ENCODE measurements at regions not wholly inside any gene's neighbourhood (a gene's known extent, or its start where the extent isn't known, plus 50 kb on each side); places are given as distances from the start of the nearest gene placed in this dataset.

GRCh38 chr13:50731400-50731799 lies 112.1 kb downstream of the DLEU7 start:
- Histone ChIP-seq H3K9ac (ENCODE audit: insufficient read depth, low read length) (no peak overlapping the region), H3K27ac (ENCODE audit: insufficient read depth, low read length) (no peak overlapping the region), H3K9me3 (ENCODE audit: control insufficient read depth, insufficient read depth, low read depth, low read length) (no peaks in the 10 kb centered on the region), H4K20me1 (ENCODE audit: control insufficient read depth, extremely low read depth, insufficient read depth, low read length) (no peaks in the 10 kb centered on the region), H2AFZ (ENCODE audit: low read length) (no peak overlapping the region), H3K4me3 (replicated peaks in 1 of 4; ENCODE audit: control extremely low read depth in 1 of 4, insufficient read depth in 1 of 4, low read depth in 3 of 4, low read length in 4 of 4) (no peak overlapping the region), H3K79me2 (ENCODE audit: control insufficient read depth, insufficient read depth, low read length) (no peaks in the 10 kb centered on the region), H3K27me3 (ENCODE audit: control insufficient read depth, insufficient read depth, low read length) (no peaks in the 10 kb centered on the region), H3K4me1 (ENCODE audit: control insufficient read depth, extremely low read depth, insufficient read depth, low read length) (no peaks in the 10 kb centered on the region), H3K36me3 (ENCODE audit: control insufficient read depth, insufficient read depth, low read length) (no peaks in the 10 kb centered on the region), H3K4me2 (ENCODE audit: extremely low read depth, insufficient read depth, low read length) (no peak overlapping the region)
- TF ChIP-seq EZH2 (IDR thresholded peaks at IDR 0.05; ENCODE audit: low read length, missing control alignments) (no peak), CTCF (conservative IDR thresholded peaks at IDR 0.05 in 1 of 2, IDR thresholded peaks at IDR 0.05 in 1 of 2; ENCODE audit: low read depth in 1 of 2, low read length in 2 of 2) (no peak)
- DNase-seq (ENCODE audit: low read depth in 2 of 2) = peak; percentile 63 to 86

GRCh38 chr13:50732712-50733111 lies 110.8 kb downstream of the DLEU7 start:
- H3K9me3 ChIP-seq (ENCODE audit: control insufficient read depth, insufficient read depth, low read depth, low read length) = no peaks in the 10 kb centered on the region
- no peak for TF ChIP-seq EZH2 (IDR thresholded peaks at IDR 0.05; ENCODE audit: low read length, missing control alignments)
- TF ChIP-seq CTCF (conservative IDR thresholded peaks at IDR 0.05 in 1 of 2, IDR thresholded peaks at IDR 0.05 in 1 of 2; ENCODE audit: low read depth in 1 of 2, low read length in 2 of 2) = no peak
- H3K79me2 ChIP-seq (ENCODE audit: control insufficient read depth, insufficient read depth, low read length) = no peaks in the 10 kb centered on the region
- H3K4me1 ChIP-seq (ENCODE audit: control insufficient read depth, extremely low read depth, insufficient read depth, low read length) = no peaks in the 10 kb centered on the region
- peak; percentile 29 to 35 for DNase-seq (ENCODE audit: low read depth in 2 of 2)
- no peak overlapping the region for H3K27ac ChIP-seq (ENCODE audit: insufficient read depth, low read length)
- no peak overlapping the region for H2AFZ ChIP-seq (ENCODE audit: low read length)
- no peak overlapping the region for H3K4me3 ChIP-seq (replicated peaks in 1 of 4; ENCODE audit: control extremely low read depth in 1 of 4, insufficient read depth in 1 of 4, low read depth in 3 of 4, low read length in 4 of 4)
- H4K20me1 ChIP-seq (ENCODE audit: control insufficient read depth, extremely low read depth, insufficient read depth, low read length) = no peaks in the 10 kb centered on the region
- H3K4me2 ChIP-seq (ENCODE audit: extremely low read depth, insufficient read depth, low read length) = no peak overlapping the region
- H3K27me3 ChIP-seq (ENCODE audit: control insufficient read depth, insufficient read depth, low read length) = no peaks in the 10 kb centered on the region
- no peak overlapping the region for H3K9ac ChIP-seq (ENCODE audit: insufficient read depth, low read length)
- no peaks in the 10 kb centered on the region for H3K36me3 ChIP-seq (ENCODE audit: control insufficient read depth, insufficient read depth, low read length)

- H3K9me3 ChIP-seq (ENCODE audit: control insufficient read depth, insufficient read depth, low read depth, low read length) = no peaks in the 10 kb centered on the region
- no peaks in the 10 kb centered on the region for H4K20me1 ChIP-seq (ENCODE audit: control insufficient read depth, extremely low read depth, insufficient read depth, low read length)
- H3K27me3 ChIP-seq (ENCODE audit: control insufficient read depth, insufficient read depth, low read length) = no peaks in the 10 kb centered on the region
- H3K36me3 ChIP-seq (ENCODE audit: control insufficient read depth, insufficient read depth, low read length) = no peaks in the 10 kb centered on the region
- DNase-seq (ENCODE audit: low read depth in 2 of 2) = no peak
- no peak overlapping the region for H3K4me2 ChIP-seq (ENCODE audit: extremely low read depth, insufficient read depth, low read length)
- no peak overlapping the region for H3K27ac ChIP-seq (ENCODE audit: insufficient read depth, low read length)
- no peaks in the 10 kb centered on the region for H3K4me1 ChIP-seq (ENCODE audit: control insufficient read depth, extremely low read depth, insufficient read depth, low read length)
- TF ChIP-seq CTCF (conservative IDR thresholded peaks at IDR 0.05 in 1 of 2, IDR thresholded peaks at IDR 0.05 in 1 of 2; ENCODE audit: low read depth in 1 of 2, low read length in 2 of 2) = no peak
- no peak for TF ChIP-seq EZH2 (IDR thresholded peaks at IDR 0.05; ENCODE audit: low read length, missing control alignments)
- H3K9ac ChIP-seq (ENCODE audit: insufficient read depth, low read length) = no peak overlapping the region
- no peak overlapping the region for H3K4me3 ChIP-seq (replicated peaks in 1 of 4; ENCODE audit: control extremely low read depth in 1 of 4, insufficient read depth in 1 of 4, low read depth in 3 of 4, low read length in 4 of 4)
- no peak overlapping the region for H2AFZ ChIP-seq (ENCODE audit: low read length)
- no peaks in the 10 kb centered on the region for H3K79me2 ChIP-seq (ENCODE audit: control insufficient read depth, insufficient read depth, low read length)
Observed at GRCh38 chr13:50733392-50733791, 110.1 kb downstream of the DLEU7 start.

Data from fibroblast of lung (primary cell).